Omental fat pad (tissue), 3 donors: ENCODE measurements at regions not wholly inside any gene's neighbourhood (a gene's known extent, or its start where the extent isn't known, plus 50 kb on each side); places are given as distances from the start of the nearest gene placed in this dataset.
"Not testable (repeated sequence)": the region's sequence is repeated elsewhere in the genome, so short reads cannot be mapped to it uniquely, and the experiment has no call there.

Experiments used
- ATAC-seq: fragments of 150-250 bp; one replicate; pipeline ENCODE4 v1.9.1; 2016; ENCODE audit warnings: mild to moderate bottlenecking, moderate library complexity; ENCODE audit not compliant: low FRiP score
- DNase-seq: peaks from one replicate; pipeline ENCODE4 v3.0.0-alpha.2; 2019; ENCODE audit warnings: low spot score
- CTCF ChIP-seq, 3 donors: fragments of 450-650 bp; IDR thresholded peaks; one replicate each; pipeline ENCODE4 v1.5.1; 2016 to 2017; ENCODE audit warnings: antibody characterized with exemption in 3 of 3, mild to moderate bottlenecking in 3 of 3, moderate library complexity in 2 of 3

DNA sequence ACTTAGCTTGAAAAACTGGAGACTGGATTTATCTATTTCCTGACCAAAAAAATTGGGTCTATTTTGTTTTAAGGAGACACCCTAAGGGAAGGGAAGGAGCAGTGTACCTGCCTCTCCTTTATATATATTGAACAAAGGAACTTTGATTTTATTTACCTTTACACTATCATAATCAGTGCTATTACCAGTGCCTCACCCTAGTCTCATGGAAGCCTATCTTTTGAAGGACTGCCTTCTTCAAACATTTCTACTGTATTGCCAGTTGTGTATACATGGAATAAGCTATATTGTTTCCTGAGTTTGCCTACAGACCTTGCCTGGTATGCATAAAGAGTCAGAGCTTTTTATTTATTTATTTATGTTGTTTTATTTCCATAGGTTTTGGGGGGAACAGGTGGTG, 124.9 kb downstream of the UTRN start:
- no peak for DNase-seq
- no peak for TF ChIP-seq CTCF (IDR thresholded peaks at IDR 0.05)
- no peak for ATAC-seq

DNA sequence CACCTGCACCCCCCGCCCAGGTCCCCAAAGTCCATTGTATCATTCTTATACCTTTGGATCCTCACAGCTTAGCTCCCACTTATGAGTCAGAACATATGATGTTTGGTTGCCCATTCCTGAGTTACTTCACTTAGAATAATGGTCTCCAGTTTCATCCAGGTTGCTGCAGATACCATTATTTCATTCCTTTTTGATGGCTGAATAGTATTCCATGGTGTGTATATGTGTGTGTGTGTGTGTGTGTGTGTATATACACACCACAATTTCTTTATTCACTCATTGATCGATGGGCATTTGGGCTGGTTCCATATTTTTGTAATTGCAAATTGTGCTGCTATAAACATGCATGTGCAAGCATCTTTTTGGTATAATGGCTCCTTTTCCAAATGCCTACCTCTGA, 125.4 kb downstream of the UTRN start:
- not testable (repeated sequence) for DNase-seq, ATAC-seq

DNA sequence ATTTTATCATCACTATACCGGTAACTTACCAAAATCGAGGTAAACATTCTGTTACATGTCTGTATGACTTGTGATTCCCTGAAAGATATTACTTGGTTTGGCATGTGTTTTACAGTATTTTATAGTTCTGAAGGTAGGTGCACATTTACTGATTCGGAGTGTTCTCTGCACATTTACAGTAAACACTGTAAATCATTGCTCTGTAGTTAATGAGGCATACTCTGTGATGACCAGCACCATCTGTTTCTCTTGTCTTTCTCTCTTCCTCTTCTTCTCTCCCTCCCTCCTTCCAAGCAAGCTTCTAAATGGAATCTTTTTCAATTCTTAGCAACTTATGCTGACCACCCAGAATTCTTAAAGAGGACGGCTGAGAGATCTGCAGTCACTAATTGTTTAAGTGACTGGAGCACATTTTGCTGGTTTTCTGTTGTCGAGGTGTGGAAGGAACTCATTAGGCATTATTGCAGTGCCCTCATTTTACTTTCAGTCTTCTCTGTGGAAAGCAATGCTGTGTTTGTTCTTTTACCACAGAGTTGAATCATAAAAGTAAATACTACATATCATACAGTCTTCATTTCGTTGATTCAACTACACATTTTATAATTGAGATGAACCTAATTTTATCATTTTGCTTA, 126.5 kb downstream of the UTRN start:
- TF ChIP-seq CTCF (IDR thresholded peaks at IDR 0.05), result no peak
- ATAC-seq (no peak), DNase-seq (no peak)

GRCh38 chr6:144413418-144413817, 128.3 kb downstream of the UTRN start:
- no peak for DNase-seq
- TF ChIP-seq CTCF (IDR thresholded peaks at IDR 0.05), result no peak
- no peak for ATAC-seq

DNA sequence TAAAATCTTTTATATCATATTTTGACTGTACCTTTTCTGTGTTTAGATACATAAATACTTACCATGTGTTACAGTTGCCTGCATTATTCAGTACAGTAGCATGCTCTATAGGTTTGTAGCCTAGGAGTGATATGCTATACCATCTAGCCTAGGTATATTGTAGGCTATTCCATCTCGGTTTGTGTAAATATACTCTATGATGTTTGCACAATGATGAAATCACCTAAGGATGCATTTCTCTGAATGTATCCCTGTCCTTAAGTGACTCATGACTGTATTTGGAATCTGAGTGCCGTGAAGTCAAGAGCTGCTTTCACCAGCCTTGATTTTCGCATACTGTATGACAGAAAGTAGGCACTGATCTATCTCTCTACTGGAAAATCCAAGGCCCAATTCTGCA, 129.9 kb downstream of the UTRN start:
- DNase-seq, result no peak
- no peak for TF ChIP-seq CTCF (IDR thresholded peaks at IDR 0.05)
- no peak for ATAC-seq

DNA sequence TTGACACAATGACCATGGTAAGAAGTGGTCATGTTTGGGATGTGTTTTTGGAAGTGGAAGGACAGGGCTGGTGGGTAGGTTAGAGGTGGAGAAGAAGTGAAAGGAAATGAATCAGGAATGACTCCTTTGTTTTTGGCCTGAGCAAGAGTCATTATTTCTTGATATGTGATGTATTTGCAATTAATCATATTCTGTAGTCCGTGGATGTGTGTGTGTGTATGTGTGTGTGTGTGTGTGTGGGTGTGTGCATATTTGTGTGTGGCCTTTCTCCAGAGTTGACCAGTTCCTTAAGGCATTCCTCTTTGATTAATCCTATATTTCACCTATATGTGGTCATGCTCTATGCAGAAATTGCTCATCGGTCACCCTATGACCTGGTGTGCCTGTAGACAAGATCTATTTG, 130.7 kb downstream of the UTRN start:
- ATAC-seq, result peak; percentile 67
- no peak for DNase-seq
- TF ChIP-seq CTCF (IDR thresholded peaks at IDR 0.05), result no peak

DNA sequence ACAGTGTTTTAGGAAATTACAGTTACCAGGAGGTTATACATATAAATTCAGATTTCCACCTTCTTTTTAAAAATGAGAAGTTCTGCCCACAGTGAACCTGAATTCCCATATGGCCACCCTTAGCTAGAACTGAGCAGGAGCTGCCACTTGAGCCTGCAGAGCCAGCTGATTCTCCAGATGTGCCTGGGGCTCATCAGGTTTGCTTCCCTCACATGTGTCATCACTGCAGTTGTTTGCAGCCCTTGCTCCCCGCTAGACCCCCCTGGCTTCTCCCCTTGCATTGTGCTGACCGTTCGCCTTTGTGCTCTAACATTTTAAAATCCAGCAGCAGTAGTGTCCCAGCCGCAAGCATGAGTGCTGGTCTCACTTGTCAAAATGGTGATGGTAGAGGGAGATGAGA, 131.1 kb downstream of the UTRN start:
- ATAC-seq (no peak), DNase-seq (no peak)
- no peak for TF ChIP-seq CTCF (IDR thresholded peaks at IDR 0.05)

- DNase-seq, result no peak
- no peak for TF ChIP-seq CTCF (IDR thresholded peaks at IDR 0.05)
- no peak for ATAC-seq
Observed at GRCh38 chr6:144416773-144417172, 131.6 kb downstream of the UTRN start.
